GM18858 (cell line): ENCODE measurements at regions not wholly inside any gene's neighbourhood (a gene's known extent, or its start where the extent isn't known, plus 50 kb on each side); places are given as distances from the start of the nearest gene placed in this dataset.
"Not testable (repeated sequence)": the region's sequence is repeated elsewhere in the genome, so short reads cannot be mapped to it uniquely, and the experiment has no call there.

Source experiments
- ATAC-seq: cut with Tn5 transposase; IDR thresholded peaks from one replicate; pipeline ENCODE4 v1.9.1; 2021; ENCODE audit not compliant: unreplicated experiment

- no peak for ATAC-seq
These were observed 373.7 kb upstream of the SYT1 start for GRCh38 chr12:78490861-78491260.

DNA sequence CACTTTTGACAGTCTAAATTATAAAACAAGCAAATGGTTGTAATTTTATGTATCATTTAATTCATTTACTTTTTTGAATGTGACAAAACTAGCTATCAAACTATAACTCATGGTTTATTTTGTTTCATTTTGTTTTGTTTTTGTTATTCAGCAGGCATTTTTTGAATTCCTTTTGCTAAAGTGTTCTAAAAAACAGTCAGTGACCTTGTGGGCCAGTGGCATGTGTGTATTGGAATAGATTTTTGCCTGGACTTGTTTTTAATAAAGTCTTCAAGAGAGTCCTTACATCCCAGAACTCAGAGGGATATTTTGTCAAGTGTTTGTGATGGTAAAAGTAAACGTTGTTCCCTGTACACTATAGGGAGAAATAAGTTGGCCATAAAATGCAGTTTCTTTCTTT lies 369.7 kb upstream of the SYT1 start:
- no peak for ATAC-seq

DNA sequence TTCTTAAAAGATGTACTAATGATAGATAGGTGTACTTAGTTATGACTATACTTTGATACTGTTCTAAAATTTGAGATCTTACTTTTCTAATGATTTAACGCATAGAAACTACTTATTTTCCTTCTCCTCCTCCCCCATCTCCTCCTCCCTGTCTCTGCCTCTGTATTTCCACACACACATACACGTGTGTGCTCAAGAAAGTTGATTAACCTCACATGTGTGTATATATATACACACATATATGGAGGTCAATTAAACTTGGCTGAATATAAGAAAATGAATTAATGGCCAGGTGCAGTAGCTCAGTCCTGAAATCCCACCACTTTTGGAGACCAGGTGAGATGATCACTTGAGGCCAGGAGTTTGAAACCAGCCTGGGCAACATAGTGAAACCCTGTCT lies 362.7 kb upstream of the SYT1 start:
- ATAC-seq: no peak

DNA sequence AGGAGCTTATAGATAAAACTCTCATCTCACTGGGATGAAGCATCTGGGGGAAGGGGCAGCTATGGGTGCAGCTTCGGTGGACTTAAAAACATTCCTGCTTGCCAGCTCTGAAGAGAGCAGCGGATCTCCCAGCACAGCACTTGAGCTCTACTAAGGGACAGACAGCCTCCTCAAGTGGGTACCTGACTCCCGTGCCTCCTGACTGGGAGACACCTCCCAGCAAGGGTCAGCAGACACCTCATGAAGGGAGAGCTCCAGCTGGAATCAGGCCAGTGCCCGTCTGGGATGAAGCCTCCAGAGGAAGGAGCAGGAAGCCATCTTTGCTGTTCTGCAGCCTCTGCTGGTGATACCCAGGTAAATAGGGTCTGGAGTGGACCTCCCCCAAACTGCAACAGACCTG lies 345.2 kb upstream of the SYT1 start:
- no peak for ATAC-seq

DNA sequence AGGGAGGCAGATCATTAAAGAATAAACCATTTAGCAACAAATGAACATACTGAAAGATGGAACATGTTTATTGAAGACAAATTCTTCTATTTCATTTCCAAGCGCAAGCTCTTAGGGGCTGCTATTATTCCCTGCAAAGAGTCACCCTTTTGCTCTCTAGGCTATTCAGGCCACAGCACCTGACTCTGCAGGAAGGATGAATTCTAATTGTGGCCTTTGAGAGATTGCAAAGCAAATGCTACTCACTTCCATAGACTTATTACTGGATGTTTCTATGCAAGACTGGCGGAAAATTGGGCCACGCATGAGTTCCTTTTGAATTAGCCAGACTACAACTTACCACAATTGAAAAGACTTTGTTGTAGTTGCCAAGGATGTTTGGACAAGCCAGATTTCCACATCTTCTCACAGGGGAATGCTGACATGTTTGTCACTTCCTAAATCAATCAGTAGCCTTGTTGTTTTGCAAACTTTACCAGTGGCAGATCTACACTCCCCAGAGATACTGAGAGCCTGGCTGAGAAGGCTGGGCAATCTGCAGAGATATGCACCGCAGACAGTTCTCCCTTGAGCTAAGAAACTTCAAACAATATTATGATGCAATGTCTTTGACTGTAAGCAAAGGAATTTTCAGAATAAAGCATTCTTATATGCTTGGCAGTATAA lies 334.3 kb upstream of the SYT1 start:
- ATAC-seq: no peak

DNA sequence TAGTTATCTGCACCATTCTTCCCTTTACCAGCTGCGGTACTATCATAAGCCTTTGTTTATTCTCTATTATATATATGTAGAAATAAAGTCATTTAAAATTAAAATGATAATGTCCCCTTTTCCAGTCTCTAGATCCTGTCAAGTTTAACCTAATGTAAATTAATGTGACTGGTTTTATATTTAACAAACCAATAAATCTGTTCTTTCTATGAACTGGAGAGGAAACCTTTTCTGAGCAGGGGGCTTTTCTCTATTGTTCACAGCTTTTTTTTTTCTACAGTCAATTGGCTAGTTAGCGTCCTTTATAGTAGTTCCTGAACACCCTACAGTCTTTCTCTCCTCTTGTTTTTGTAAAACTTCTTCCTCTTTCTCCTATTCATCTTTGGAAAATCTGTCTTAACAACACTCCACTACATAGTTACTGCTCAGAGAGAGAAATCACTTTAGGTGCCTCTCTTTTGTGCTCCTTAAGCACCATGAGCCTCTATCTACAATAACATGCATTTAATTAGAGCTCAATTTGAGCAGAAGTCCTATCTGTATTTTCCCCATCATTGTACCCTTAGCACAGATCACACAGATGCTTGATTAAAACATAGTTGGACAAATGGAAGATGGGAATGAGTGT lies 332.6 kb upstream of the SYT1 start:
- ATAC-seq: no peak

DNA sequence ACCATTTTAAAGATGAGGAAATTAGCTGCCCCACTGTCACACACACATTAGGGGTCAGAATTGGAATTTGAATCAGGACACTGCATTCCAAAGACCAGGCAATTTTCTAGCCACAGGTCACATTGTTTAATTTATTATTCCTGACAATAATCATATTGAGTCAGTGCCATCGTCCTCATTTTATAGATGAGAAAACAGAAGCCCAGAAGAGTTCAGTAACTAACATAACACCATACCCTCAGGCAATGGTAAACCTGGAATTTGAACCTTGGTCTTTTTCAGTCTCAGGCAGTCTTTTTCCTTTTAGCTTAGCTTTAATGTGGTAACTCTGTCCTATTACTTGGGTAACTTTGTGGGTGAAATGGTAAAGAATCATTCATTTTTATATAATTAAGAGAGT lies 330.3 kb upstream of the SYT1 start:
- no peak for ATAC-seq

DNA sequence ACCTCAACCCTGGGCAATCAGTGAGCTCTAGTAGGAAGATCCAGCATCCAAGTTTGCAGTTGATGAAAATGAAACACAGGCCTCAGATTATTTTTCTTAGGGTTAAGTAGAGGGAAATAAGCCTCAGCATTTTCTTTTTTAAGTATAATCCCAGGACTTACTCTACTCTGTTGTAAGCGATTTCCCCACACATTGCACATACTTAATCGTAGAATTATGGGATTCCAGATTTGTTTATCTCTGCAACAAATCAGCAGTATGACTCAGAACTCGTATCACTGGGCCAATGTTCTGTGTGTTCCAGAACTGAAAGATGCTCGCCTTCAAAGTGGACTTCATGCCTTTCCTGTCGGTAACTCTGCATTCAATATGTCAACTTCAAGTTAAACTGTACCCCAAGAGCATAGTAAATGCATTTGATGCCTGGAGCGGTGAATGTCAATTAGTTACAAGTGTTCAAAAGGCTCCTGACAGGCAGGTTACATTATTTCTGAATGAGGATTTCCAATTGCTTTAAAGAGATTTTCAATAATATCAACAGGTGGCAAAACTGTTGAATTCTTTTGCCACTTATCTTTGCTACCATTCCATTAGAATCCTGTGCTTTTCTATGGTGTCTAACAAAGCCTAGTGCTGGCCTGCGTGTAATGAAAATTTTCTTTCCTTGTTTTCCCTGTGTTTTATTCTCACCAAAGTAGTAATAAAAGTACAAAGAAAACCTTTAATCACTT lies 323.8 kb upstream of the SYT1 start:
- no peak for ATAC-seq

DNA sequence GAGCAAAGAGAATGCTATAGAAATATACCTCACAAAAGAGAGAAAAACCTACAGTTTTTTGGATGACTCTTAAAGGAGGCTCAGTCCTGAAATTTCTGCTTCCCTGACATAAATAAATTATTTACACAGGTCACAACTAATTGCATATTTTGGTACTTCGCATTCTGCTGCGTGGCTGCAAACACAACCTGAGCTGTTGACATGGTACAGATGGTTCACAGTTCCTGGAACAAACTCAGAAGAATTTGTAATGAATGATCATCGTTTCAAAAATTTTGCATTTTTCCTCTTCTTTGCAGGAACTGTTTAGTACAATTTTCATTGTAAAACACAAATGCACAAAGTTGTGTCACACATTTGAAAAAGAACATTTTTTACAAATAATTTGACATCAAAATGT lies 313.7 kb upstream of the SYT1 start:
- no peak for ATAC-seq

- no peak for ATAC-seq
These were observed 308.8 kb upstream of the SYT1 start for GRCh38 chr12:78555802-78556201.

DNA sequence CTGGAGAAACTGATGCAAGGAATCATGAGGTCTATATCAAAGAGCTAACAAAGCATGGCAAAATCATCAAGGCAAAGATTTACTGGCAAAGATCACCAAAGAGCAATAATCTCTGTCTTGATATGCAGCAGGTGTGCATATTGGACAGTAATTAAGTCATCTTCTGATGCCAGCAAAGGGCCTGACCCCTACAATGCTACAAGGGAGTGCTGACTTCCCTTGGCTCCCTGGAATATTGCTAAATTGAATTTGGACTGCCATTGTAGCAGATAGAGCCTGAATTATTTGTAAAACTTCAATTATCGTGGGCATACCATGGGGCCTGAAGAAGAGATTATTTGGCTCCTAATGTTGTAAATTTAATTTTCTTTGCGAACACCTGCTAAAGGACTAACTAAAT lies 307.9 kb upstream of the SYT1 start:
- ATAC-seq: no peak

DNA sequence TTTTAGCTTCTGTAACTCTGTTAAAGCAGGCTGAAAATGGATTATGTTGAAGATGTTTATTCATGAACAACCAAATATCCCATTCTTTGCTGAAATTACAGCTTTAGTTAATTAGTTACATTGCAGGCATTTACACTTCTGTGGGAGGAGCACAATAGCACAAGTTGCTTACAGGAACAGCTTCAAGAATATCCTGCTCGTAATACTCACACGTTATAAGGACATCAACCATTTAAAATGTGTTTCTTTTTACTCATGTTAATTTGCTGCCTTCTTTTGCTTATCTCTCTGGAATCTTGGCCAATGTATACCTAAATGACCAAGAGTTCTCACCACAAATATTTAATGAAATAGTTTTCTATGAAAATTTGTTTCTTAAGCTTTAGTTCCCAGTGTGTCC lies 305.2 kb upstream of the SYT1 start:
- ATAC-seq: no peak

DNA sequence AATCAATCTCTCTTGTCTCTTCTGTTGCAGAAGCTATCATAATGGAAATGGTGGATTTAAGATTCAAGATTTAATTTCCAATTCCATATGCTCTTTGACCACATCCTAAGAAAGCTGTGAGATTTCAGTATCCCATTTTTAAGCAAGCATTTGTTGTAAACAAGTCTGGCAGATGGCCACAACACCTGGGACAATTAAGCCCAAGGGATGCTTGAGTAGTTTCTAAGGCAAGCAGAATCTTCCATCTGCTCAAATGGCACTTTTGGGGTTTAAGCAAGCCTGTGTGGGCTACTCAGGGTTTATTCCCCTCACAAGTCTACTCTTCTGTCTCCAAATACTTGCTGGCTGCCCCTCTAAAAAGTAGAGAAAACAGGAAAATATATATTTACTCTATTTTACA lies 304.7 kb upstream of the SYT1 start:
- ATAC-seq: no peak

GRCh38 chr12:78560633-78561032 lies 303.9 kb upstream of the SYT1 start:
- ATAC-seq: no peak

GRCh38 chr12:78562368-78563205 lies 302.0 kb upstream of the SYT1 start:
- ATAC-seq: no peak

DNA sequence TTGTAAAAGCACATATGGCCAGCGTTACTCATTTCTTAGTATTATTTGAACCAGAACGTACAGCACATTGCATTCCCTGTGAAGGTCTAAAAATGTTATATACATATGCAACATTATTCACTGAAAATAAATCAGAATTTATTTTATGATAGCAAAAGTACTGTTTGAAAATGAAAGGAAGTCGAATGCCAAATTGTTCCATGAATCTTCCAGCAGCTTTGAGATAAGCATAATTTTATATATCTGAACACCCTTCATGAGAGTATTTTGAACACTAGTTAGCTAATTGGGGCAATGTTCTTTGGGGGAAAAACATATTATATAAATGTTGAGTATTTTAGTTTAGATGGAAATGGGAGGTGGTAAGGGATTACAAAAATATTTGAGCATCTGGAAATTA lies 300.7 kb upstream of the SYT1 start:
- no peak for ATAC-seq

DNA sequence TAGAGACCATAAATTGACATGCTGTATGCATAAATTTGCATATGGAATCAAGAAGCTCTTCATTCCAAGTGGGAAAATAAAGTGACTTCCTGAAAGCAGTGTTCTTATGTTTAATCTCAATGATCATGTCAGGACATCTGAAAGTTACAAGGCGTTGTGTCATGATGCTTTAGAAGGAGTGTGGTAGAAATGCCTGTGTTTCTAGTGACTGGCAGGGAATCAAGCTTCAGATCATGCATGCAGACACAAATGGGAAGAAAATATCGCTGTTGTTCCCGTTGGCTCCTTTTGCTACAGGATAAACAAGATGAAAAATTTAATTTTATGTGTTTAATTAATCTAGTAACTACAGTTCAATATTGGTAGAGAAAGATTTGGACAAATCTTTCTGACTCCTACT lies 298.1 kb upstream of the SYT1 start:
- no peak for ATAC-seq

DNA sequence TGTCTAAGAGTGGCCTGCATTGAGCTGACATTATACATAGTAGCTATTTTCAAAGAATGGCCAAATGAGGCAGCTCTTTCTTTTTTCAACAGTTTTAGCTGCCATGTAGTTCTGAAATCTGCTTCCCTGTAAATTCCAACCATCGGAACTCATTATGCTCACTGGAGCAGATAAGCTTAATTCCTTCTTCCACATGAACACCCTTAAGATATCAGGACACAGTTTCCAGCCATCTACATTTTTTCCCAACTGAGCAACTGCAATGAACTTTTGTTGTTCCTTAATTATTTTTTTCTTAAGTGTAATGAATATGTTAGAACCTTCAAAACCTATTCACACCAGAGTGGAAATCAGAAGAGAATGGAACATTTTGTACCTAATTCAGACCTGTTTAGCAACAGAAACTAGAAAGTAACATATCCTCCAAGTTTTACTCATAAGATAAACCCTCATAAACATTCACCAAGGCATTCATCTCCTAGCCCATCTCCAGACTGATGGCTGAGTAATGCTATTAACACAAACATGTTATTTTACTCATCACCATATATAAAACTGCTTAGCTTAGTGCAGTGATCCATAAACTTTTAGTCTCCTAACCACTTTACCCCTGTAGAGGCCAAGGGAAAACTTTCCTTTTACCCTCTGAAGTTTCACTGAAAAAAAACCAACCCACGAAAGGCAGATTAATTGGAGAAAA lies 296.1 kb upstream of the SYT1 start:
- no peak for ATAC-seq

DNA sequence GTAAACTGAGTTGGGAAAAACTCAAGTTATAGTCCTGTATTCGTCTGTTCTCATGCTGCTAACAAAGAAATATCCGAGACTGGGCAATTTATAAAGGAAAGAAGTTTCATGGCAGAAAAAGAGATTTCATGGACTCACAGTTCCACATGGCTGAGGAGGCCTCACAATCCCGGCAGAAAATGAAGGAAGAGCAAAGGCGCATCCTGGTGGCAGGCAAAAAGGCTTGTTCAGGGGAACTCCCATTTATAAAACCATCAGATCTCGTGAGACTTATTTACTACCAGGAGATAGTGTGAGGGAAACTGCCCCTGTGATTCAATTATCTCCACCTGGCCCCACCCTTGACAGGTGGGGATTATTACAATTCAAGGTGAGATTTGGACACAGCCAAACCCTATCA lies 292.6 kb upstream of the SYT1 start:
- no peak for ATAC-seq

DNA sequence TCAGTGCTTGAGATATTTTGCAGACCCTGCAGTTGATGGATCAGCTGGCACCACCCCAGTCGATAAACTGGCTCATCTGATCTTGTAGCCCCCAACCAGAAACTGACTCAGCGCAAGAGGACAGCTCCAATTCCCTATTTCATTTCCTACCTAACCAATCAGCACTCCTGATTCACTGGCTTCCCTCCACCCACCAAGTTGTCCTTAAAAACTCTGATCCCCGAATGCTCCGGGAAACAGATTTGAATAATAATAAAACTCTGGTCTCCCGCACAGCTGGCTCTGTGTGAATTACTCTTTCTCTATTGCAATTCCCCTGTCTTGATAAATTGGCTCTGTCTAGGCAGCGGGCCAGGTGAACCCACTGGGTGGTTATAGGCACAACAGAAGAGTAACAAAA lies 289.4 kb upstream of the SYT1 start:
- ATAC-seq: not testable (repeated sequence)

DNA sequence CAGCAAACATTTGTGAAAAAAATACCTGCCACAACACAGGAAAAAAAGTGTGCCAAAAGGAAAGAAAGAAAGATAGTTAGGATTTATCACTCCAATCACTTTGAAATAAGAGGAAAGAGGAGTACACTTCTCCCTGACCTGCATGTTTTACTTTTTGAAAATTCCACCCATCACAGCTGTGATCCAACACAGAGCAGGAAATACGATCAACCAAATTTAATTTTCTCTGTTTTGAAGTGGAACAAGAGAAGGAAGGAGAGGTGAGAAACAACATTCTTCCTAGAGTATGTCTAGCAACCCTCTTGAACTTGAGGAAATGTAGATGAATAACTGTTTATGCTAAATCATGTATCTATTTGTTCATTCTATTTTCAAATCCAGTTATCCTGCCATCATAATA lies 284.7 kb upstream of the SYT1 start:
- no peak for ATAC-seq
